SK-N-SH (cell line): ENCODE measurements at regions not wholly inside any gene's neighbourhood (a gene's known extent, or its start where the extent isn't known, plus 50 kb on each side); places are given as distances from the start of the nearest gene placed in this dataset.

ENCODE experiments used
- CTCF ChIA-PET: fragments of 300-600, 350-600 bp; formaldehyde crosslinking; extraction: SDS; loops from one replicate; lab custom pipeline; 2021; lab: Yijun Ruan, JAX
- POLR2A ChIA-PET: fragments of 350-600 bp; sonication (Branson Sonifier 250); formaldehyde crosslinking; extraction: SDS; loops from one replicate; lab custom pipeline; 2020; ENCODE audit warnings: antibody characterized with exemption, inconsistent platforms; lab: Yijun Ruan, JAX
- DNase-seq: peaks from one replicate; pipeline ENCODE4 v3.0.0; 2012
- H2AFZ ChIP-seq: fragments of 200-600 bp; sonication (generic); 2 replicates; pipeline ENCODE4 v1.8.1; 2016; ENCODE audit warnings: antibody characterized with exemption, mild to moderate bottlenecking, low read depth
- H3F3A ChIP-seq: fragments of 200-600 bp; sonication (generic); replicated peaks from 2 replicates; pipeline ENCODE3; 2016; ENCODE audit warnings: antibody characterized with exemption, mild to moderate bottlenecking; ENCODE audit not compliant: insufficient read depth
- H3K27ac ChIP-seq, 2 experiments: fragments of 200-500 bp in 1 of 2; fragments of 200-600 bp in 1 of 2; sonication (Bioruptor generic) in 1 of 2; sonication (generic), shearing (Covaris generic) in 1 of 2; 2 replicates each; pipeline versions ENCODE4 v1.5.1 to v1.6.1; 2014 to 2016; ENCODE audit warnings: low read depth in 2 of 2, inconsistent platforms in 1 of 2, low read length in 1 of 2, mild to moderate bottlenecking in 1 of 2, mixed read lengths in 1 of 2
- H3K27me3 ChIP-seq: fragments of 200-600 bp; sonication (generic), shearing (Covaris generic); 2 replicates; pipeline ENCODE4 v1.6.1; 2016; ENCODE audit warnings: mixed run types; ENCODE audit not compliant: insufficient read depth
- H3K36me3 ChIP-seq, 2 experiments: fragments of 200-500 bp in 1 of 2; fragments of 200-600 bp in 1 of 2; sonication (Bioruptor generic) in 1 of 2; sonication (generic) in 1 of 2; replicated peaks in 1 of 2; 2 replicates each; pipeline versions ENCODE3 to v1.5.1; 2014 to 2016; ENCODE audit warnings: low read length in 1 of 2, mild to moderate bottlenecking in 1 of 2; ENCODE audit not compliant: insufficient read depth in 2 of 2, control insufficient read depth in 1 of 2
- H3K4me1 ChIP-seq, 2 experiments: fragments of 200-500 bp in 1 of 2; fragments of 200-600 bp in 1 of 2; sonication (Bioruptor generic) in 1 of 2; sonication (generic), shearing (Covaris generic) in 1 of 2; 2 replicates each; pipeline versions ENCODE4 v1.5.1 to v1.6.1; 2014 to 2016; ENCODE audit warnings: low read depth in 1 of 2, low read length in 1 of 2, mixed run types in 1 of 2; ENCODE audit not compliant: insufficient read depth in 2 of 2, control insufficient read depth in 1 of 2
- H3K4me2 ChIP-seq: fragments of 200-600 bp; sonication (generic), shearing (Covaris generic); 2 replicates; pipeline ENCODE4 v1.6.1; 2017; ENCODE audit warnings: mixed run types
- H3K4me3 ChIP-seq, 2 experiments: fragments of 200-500 bp in 1 of 2; fragments of 200-600 bp in 1 of 2; sonication (Bioruptor generic) in 1 of 2; sonication (generic), shearing (Covaris generic) in 1 of 2; 2 replicates each; pipeline versions ENCODE4 v1.5.1 to v1.8.1; 2014 to 2016; ENCODE audit warnings: low read depth in 2 of 2, inconsistent platforms in 1 of 2, low read length in 1 of 2, mild to moderate bottlenecking in 1 of 2, mixed read lengths in 1 of 2, moderate library complexity in 1 of 2
- H3K79me2 ChIP-seq: fragments of 200-600 bp; sonication (generic); 2 replicates; pipeline ENCODE4 v1.8.1; 2017; ENCODE audit warnings: mild to moderate bottlenecking; ENCODE audit not compliant: insufficient read depth
- H3K9ac ChIP-seq: fragments of 200-600 bp; sonication (generic); 2 replicates; pipeline ENCODE4 v1.6.1; 2017; ENCODE audit warnings: mixed run types
- H3K9me2 ChIP-seq: fragments of 200-600 bp; sonication (generic); 2 replicates; pipeline ENCODE4 v1.6.1; 2017; ENCODE audit warnings: mixed run types
- H3K9me3 ChIP-seq: fragments of 200-600 bp; sonication (generic); 2 replicates; pipeline ENCODE4 v1.6.1; 2017; ENCODE audit warnings: mixed run types, mild to moderate bottlenecking, moderate library complexity
- H4K20me1 ChIP-seq: fragments of 200-600 bp; sonication (generic); 2 replicates; pipeline ENCODE4 v1.6.1; 2017; ENCODE audit warnings: mild to moderate bottlenecking, mixed run types; ENCODE audit not compliant: insufficient read depth
- ELF1 ChIP-seq: IDR thresholded peaks from 2 replicates; pipeline ENCODE4 v1.4.0; 2012
- EP300 ChIP-seq, 2 experiments: IDR thresholded peaks; 2 replicates each; pipeline versions ENCODE4 v1.4.0 to v1.6.1; 2012; ENCODE audit warnings: borderline replicate concordance in 1 of 2, low read depth in 1 of 2, low read length in 1 of 2
- EZH2phosphoT487 ChIP-seq: fragments of 200-600 bp; sonication (generic); IDR thresholded peaks from 2 replicates; pipeline ENCODE4 v1.6.1; 2017; ENCODE audit warnings: low read depth, mixed run types, mild to moderate bottlenecking, antibody characterized with exemption, moderate library complexity, borderline replicate concordance
- FOXM1 ChIP-seq: IDR thresholded peaks from 2 replicates; pipeline ENCODE4 v1.4.0; 2012; ENCODE audit warnings: low read depth, mild to moderate bottlenecking
- GABPA ChIP-seq: IDR thresholded peaks from 2 replicates; pipeline ENCODE4 v1.4.0; 2012; ENCODE audit warnings: low read depth, mild to moderate bottlenecking
- JUND ChIP-seq: IDR thresholded peaks from 2 replicates; pipeline ENCODE4 v1.4.0; 2012
- MEF2A ChIP-seq: IDR thresholded peaks from 2 replicates; pipeline ENCODE4 v1.4.0; 2012; ENCODE audit warnings: low read depth, borderline replicate concordance
- NFIC ChIP-seq: IDR thresholded peaks from 2 replicates; pipeline ENCODE4 v1.4.0; 2012; ENCODE audit warnings: borderline replicate concordance
- NRF1 ChIP-seq: IDR thresholded peaks from 2 replicates; pipeline ENCODE4 v1.6.1; 2012; ENCODE audit warnings: low read depth, mild to moderate bottlenecking, low read length
- SIN3A ChIP-seq: IDR thresholded peaks from 2 replicates; pipeline ENCODE4 v1.6.1; 2012; ENCODE audit warnings: low read depth, mild to moderate bottlenecking, low read length, moderate library complexity, borderline replicate concordance
- SMC3 ChIP-seq: IDR thresholded peaks from 2 replicates; pipeline ENCODE4 v1.6.1; 2012; ENCODE audit warnings: low read depth, low read length, improper control_type of control experiment
- TAF1 ChIP-seq: IDR thresholded peaks from 2 replicates; pipeline ENCODE4 v1.6.1; 2012; ENCODE audit warnings: low read depth, mild to moderate bottlenecking, low read length, moderate library complexity, borderline replicate concordance
- TCF12 ChIP-seq: IDR thresholded peaks from 2 replicates; pipeline ENCODE4 v1.4.0; 2012
- WGBS: methylation state at CpG from one replicate; pipeline ENCODE4 v1.1.6; 2017; ENCODE audit warnings: low lambda C conversion rate; 5-methylcytosine and 5-hydroxymethylcytosine counted together
- TF ChIP-seq, protein P1 (sequence below): IDR thresholded peaks from 2 replicates; pipeline ENCODE4; 2012
- TF ChIP-seq, protein P2 (sequence below): IDR thresholded peaks from 2 replicates; pipeline ENCODE4 v1.4.0; 2012; ENCODE audit warnings: low read depth, borderline replicate concordance
- TF ChIP-seq, protein P3 (sequence below): fragments of 150-350 bp; IDR thresholded peaks from 2 replicates; pipeline ENCODE4 v1.6.1; 2017; ENCODE audit warnings: antibody characterized with exemption, low read length, low read depth, borderline replicate concordance

DNA sequence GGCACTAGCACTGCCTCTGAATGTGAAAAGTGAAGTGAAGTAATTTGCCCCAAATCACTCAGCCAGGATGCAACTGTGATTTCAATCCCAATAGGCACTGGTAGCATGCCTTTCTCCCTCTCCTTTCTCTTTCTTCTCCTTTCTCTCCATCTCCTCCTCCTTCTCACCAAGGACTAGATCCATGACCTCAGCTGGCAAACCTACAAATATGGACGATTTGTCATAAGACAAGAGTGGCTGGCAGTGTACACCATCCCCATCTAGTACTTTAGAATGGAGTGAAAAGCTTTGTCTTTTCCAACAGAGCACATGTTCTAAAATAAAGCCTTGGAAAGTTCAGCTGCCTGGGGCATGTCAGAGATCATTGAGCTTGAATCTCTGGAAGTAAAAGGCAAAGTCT is 574.7 kb upstream of the CLINT1 start (continued):
- no peak for TF ChIP-seq GABPA
- TF ChIP-seq, all 33 proteins: peak for 0

DNA sequence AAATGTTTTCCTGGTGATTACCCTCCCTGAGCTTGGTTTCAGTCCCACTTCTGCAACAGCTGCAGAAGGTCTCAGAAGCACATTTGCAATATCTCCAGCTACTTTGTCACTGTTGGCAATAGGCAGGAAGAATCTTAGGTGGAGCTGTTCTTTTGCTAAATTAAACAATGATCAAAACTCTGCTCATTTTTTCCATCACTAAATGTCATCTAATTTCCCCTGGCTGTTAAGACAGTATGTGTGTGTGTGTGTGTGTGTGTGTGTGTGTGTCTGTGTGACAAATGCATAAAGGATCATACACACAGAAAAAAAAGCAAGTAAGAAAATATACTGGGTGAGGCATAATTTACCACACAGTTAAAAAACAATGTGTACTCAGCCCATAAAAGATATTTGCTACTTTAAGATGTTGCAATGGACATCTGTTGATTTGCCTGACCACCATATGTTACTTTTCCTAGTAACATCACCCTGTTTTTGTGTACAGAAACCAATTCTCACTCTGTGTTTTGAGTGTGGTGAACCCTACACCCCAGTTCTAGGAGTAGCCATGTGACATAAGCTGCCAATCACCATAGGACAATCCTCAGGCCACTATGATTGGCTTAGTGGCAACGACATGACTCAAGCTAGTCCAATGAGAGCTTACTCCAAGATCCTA is 572.6 kb upstream of the CLINT1 start:
- Histone ChIP-seq H3K4me3 (no peak overlapping the region), H3F3A (peaks cover 3% of the 10 kb centered on the region), H3K9me2 (no peaks in the 10 kb centered on the region), H4K20me1 (no peaks in the 10 kb centered on the region), H3K79me2 (no peaks in the 10 kb centered on the region), H3K27me3 (no peaks in the 10 kb centered on the region; the same call in 1 of the 2 replicates), H3K27ac (no peak overlapping the region), H3K4me2 (no peak overlapping the region), H2AFZ (no peak overlapping the region), H3K36me3 (no peaks in the 10 kb centered on the region), H3K9ac (no peak overlapping the region)
- 18% methylated on average over 1 of the region's 1 CpG for WGBS
- DNase-seq = no peak
- no peak for TF ChIP-seq NRF1
- TF ChIP-seq MEF2A = no peak
- TF ChIP-seq SMC3 = no peak
- no peak for TF ChIP-seq EP300 (IDR thresholded peaks at IDR 0.05; ENCODE audit: borderline replicate concordance in 1 of 2, low read depth in 1 of 2, low read length in 1 of 2)
- TF ChIP-seq JUND = no peak
- TF ChIP-seq NFIC = no peak
- TF ChIP-seq, protein P1, sequence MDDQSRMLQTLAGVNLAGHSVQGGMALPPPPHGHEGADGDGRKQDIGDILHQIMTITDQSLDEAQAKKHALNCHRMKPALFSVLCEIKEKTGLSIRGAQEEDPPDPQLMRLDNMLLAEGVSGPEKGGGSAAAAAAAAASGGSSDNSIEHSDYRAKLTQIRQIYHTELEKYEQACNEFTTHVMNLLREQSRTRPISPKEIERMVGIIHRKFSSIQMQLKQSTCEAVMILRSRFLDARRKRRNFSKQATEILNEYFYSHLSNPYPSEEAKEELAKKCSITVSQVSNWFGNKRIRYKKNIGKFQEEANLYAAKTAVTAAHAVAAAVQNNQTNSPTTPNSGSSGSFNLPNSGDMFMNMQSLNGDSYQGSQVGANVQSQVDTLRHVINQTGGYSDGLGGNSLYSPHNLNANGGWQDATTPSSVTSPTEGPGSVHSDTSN = no peak
- TF ChIP-seq ELF1 = no peak
- TF ChIP-seq, protein P2, sequence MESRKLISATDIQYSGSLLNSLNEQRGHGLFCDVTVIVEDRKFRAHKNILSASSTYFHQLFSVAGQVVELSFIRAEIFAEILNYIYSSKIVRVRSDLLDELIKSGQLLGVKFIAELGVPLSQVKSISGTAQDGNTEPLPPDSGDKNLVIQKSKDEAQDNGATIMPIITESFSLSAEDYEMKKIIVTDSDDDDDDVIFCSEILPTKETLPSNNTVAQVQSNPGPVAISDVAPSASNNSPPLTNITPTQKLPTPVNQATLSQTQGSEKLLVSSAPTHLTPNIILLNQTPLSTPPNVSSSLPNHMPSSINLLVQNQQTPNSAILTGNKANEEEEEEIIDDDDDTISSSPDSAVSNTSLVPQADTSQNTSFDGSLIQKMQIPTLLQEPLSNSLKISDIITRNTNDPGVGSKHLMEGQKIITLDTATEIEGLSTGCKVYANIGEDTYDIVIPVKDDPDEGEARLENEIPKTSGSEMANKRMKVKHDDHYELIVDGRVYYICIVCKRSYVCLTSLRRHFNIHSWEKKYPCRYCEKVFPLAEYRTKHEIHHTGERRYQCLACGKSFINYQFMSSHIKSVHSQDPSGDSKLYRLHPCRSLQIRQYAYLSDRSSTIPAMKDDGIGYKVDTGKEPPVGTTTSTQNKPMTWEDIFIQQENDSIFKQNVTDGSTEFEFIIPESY = no peak
- TF ChIP-seq, protein P3, sequence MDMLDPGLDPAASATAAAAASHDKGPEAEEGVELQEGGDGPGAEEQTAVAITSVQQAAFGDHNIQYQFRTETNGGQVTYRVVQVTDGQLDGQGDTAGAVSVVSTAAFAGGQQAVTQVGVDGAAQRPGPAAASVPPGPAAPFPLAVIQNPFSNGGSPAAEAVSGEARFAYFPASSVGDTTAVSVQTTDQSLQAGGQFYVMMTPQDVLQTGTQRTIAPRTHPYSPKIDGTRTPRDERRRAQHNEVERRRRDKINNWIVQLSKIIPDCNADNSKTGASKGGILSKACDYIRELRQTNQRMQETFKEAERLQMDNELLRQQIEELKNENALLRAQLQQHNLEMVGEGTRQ = no peak
- TF ChIP-seq TCF12 = no peak
- TF ChIP-seq GABPA = no peak
- no peak for TF ChIP-seq FOXM1
- TF ChIP-seq, all 33 proteins: peak for 0
- Histone ChIP-seq H3K4me1 (no peaks in the 10 kb centered on the region), H3K9me3 (no peaks in the 10 kb centered on the region)
- CTCF ChIA-PET = no interaction called here
- POLR2A ChIA-PET = no interaction called here

DNA sequence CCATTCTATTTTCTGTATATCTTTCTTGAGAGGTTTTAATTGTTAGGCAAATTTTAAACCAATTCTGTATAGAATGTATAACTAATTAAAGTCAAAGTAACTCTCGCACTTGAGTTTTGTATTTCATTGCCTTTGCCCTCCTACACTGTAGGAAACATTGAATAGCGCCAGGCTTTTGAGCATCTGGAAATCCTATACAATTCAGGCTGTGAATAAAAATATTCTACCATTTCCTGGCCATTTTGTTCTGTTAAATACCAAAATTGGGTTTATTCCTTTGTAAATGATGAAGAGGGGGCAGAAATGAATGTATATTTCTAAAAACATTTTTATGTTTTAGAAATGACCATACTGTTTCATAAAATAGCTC is 571.8 kb upstream of the CLINT1 start:
- H3K4me1 ChIP-seq = no peaks in the 10 kb centered on the region
- H4K20me1 ChIP-seq = no peaks in the 10 kb centered on the region
- peaks cover 3% of the 10 kb centered on the region for H3F3A ChIP-seq
- no peak overlapping the region for H3K4me3 ChIP-seq
- H3K9me2 ChIP-seq = no peaks in the 10 kb centered on the region
- WGBS = 50% methylated on average over 2 of the region's 2 CpGs
- ChIA-PET POLR2A (no interaction called here), CTCF (no interaction called here)
- no peak for DNase-seq
- no peak overlapping the region for H3K9ac ChIP-seq
- TF ChIP-seq TAF1 (no peak), EZH2phosphoT487 (no peak), SIN3A (no peak)
- H2AFZ ChIP-seq = no peak overlapping the region
- no peaks in the 10 kb centered on the region for H3K79me2 ChIP-seq
- no peaks in the 10 kb centered on the region for H3K9me3 ChIP-seq
- no peaks in the 10 kb centered on the region; the same call in 1 of the 2 replicates for H3K27me3 ChIP-seq
- H3K4me2 ChIP-seq = no peak overlapping the region
- no peak overlapping the region for H3K27ac ChIP-seq
- H3K36me3 ChIP-seq = no peaks in the 10 kb centered on the region
